NB4 (cell line): ENCODE measurements at regions not wholly inside any gene's neighbourhood (a gene's known extent, or its start where the extent isn't known, plus 50 kb on each side); places are given as distances from the start of the nearest gene placed in this dataset.
"Not testable (repeated sequence)": the region's sequence is repeated elsewhere in the genome, so short reads cannot be mapped to it uniquely, and the experiment has no call there.

Experiments used
- DNase-seq: peaks from one replicate; pipeline ENCODE4 v3.0.0; 2010; ENCODE audit warnings: low read depth
- H3K4me3 ChIP-seq: one replicate; pipeline ENCODE4 v1.5.1; 2011; ENCODE audit warnings: mild to moderate bottlenecking, low read depth, low read length, moderate library complexity
- MYC ChIP-seq: IDR thresholded peaks from 2 replicates; pipeline ENCODE4 v1.6.1; 2011; ENCODE audit warnings: low read depth, low read length
- POLR2A ChIP-seq: IDR thresholded peaks from 2 replicates; pipeline ENCODE4 v1.6.1; 2011; ENCODE audit warnings: mild to moderate bottlenecking; ENCODE audit not compliant: insufficient read length; ENCODE audit errors: extremely low read depth
- TF ChIP-seq, protein P1 (sequence below): IDR thresholded peaks from one replicate; pipeline ENCODE4 v1.5.1; 2012; ENCODE audit warnings: low read depth, low read length
- TF ChIP-seq, protein P2 (sequence below): IDR thresholded peaks from 2 replicates; pipeline ENCODE4 v1.6.1; 2011; ENCODE audit warnings: low read depth, low read length

DNA sequence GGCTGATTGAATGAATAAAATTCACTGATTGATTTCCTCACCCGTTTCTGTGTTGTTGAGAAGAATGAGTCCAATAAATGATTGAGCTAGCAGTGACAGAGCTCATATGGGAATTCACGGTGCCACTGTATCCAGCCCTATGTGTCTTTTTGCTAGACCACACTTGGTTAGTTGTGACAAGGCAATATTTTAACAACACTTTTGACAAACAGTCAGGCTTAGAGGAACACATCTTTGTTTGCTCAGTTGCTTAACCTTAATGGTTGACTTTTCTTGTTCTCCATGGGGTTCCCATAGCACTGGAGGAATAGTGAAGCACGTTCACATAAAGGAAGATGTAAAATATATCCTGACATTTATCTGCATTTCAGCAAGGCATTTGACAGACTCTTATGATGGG, 273.9 kb upstream of the DEPDC1 start:
- TF ChIP-seq, protein P1, sequence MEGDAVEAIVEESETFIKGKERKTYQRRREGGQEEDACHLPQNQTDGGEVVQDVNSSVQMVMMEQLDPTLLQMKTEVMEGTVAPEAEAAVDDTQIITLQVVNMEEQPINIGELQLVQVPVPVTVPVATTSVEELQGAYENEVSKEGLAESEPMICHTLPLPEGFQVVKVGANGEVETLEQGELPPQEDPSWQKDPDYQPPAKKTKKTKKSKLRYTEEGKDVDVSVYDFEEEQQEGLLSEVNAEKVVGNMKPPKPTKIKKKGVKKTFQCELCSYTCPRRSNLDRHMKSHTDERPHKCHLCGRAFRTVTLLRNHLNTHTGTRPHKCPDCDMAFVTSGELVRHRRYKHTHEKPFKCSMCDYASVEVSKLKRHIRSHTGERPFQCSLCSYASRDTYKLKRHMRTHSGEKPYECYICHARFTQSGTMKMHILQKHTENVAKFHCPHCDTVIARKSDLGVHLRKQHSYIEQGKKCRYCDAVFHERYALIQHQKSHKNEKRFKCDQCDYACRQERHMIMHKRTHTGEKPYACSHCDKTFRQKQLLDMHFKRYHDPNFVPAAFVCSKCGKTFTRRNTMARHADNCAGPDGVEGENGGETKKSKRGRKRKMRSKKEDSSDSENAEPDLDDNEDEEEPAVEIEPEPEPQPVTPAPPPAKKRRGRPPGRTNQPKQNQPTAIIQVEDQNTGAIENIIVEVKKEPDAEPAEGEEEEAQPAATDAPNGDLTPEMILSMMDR, result no peak
- TF ChIP-seq, protein P2, sequence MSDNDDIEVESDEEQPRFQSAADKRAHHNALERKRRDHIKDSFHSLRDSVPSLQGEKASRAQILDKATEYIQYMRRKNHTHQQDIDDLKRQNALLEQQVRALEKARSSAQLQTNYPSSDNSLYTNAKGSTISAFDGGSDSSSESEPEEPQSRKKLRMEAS, result no peak
- TF ChIP-seq POLR2A (no peak), MYC (no peak)
- no peak for DNase-seq

DNA sequence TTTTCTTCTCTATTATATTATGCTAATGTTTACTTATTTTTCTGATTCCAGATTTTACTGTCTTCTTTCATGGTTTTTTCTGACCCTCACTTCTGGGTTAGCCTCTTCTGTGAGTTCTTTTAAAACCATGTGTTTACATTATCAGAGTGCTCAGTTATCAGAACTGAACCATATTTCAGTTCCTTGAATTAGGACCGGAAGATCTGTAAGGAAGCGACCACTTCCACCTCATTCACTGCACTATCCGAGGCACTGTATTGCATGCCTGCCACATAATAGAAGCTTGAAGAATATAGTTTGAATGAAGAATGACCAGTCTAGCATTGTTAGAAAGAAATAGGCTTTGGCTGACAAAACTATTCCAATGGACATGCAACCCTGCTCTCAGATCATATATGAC, 281.0 kb upstream of the DEPDC1 start:
- DNase-seq, result no peak
- TF ChIP-seq, protein P1, result no peak
- TF ChIP-seq POLR2A (no peak), MYC (no peak)
- no peak overlapping the region for H3K4me3 ChIP-seq

More for the DNA sequence above, 273.9 kb upstream of the DEPDC1 start:
- no peak overlapping the region for H3K4me3 ChIP-seq

DNA sequence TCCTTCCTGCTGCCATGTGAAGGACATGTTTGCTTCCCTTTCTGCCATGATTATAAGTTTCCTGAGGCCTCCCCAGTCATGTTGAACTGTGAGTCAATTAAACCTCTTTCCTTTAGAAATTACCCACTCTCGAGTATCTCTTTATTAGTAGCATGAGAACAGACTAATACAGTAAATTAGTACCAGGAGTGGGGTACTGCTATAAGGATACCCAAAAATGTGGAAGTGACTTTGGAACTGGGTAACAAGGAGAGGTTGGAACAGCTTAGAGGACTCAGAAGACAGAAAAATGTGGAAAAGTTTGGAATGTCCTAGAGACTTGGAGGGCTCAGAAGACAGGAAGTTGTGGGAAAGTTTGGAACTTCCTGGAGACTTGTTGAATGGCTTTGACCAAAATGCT, 283.0 kb upstream of the DEPDC1 start:
- H3K4me3 ChIP-seq, DNase-seq: not testable (repeated sequence)

DNA sequence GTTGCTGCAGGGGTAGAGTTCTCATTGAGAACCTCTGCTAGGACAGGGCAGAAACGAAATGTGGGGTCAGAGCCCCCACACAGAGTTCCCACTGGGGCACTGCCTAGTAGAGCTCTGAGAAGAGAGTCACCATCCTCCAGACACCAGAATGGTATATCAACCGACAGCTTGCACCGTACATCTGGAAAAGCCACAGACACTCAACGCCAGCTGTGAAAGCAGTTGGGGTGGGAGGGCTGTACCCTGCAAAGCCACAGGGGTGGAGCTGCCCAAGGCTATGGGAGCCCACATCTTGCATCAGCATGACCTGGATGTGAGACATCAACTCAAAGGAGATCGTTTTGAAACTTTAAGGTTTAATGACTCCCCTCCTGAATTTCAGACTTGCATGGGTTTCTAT, 284.0 kb upstream of the DEPDC1 start:
- H3K4me3 ChIP-seq, result no peak overlapping the region
- DNase-seq, result no peak
- TF ChIP-seq POLR2A, result no peak
- TF ChIP-seq, protein P1, result no peak
- TF ChIP-seq MYC, result no peak
- TF ChIP-seq, protein P2, result no peak

DNA sequence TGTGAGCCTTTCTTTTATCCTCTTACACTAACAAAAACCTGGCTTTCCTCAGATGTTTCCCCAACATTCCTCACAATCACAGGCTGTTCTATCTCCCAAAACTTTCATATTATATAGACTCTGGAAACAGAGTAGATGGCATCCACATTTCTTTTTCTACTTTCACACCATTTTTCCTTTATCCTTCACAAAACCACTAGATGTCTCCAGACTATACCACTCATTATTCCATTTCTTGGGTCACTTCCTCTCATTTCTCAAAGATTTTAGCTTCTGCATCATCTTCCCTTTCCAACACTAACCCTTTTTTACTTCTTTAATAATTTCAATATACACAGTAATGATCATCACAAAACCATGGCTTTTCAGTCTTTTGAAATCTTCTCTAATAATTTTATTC, 286.0 kb upstream of the DEPDC1 start:
- no peak for TF ChIP-seq POLR2A
- TF ChIP-seq MYC, result no peak
- TF ChIP-seq, protein P1, result no peak
- TF ChIP-seq, protein P2, result no peak
- H3K4me3 ChIP-seq, result no peak overlapping the region
- DNase-seq, result no peak

DNA sequence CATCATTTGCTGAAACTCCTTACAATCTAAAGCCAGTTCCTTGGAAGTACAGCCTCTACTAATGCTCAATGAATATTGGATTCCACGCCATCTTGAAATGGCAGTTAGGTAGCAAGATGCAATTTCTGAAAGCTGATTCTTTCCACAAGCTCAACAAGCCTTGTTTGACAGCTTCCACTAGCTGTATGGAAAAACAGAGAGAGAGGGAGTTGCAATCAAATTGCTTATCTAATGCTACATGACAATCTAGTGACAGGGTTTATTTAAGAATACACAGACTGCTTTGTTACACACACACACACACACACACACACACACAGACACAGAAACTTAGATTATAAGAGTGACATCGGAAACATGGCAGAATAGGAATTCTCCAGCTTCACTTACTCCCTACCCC, 288.4 kb upstream of the DEPDC1 start:
- DNase-seq, result no peak
- H3K4me3 ChIP-seq, result no peak overlapping the region

More for the DNA sequence above, 288.4 kb upstream of the DEPDC1 start:
- no peak for TF ChIP-seq MYC
- TF ChIP-seq, protein P1, result no peak
- TF ChIP-seq POLR2A, result no peak
- TF ChIP-seq, protein P2, result no peak
